ENCODE measurements at regions not wholly inside any gene's neighbourhood (a gene's known extent, or its start where the extent isn't known, plus 50 kb on each side); places are given as distances from the start of the nearest gene placed in this dataset.
A peak's percentile ranks its signal among the peaks of the same experiment; 100 is the strongest.
"Not testable (repeated sequence)": the region's sequence is repeated elsewhere in the genome, so short reads cannot be mapped to it uniquely, and the experiment has no call there.

DNA sequence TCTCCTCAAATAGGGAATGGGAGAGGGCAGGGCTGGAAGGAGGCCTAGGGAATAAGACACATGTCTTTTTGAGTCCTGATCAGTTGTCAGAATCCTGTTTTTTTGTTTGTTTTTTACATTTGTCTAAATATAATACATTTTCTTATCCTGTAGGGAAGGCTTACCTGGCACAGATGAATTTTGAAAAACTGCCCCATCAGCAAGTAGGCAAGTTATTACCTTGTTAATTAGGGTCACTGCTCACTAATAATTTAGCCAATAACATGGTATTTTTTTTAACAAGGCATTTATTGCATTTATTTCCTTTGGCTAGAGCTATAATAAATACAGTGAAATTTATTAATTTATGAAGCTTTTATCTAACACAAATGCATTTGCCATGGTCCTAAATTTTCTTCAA, 423.2 kb upstream of the ONECUT1 start:
- ATAC-seq: no peak
- no peak for DNase-seq

DNA sequence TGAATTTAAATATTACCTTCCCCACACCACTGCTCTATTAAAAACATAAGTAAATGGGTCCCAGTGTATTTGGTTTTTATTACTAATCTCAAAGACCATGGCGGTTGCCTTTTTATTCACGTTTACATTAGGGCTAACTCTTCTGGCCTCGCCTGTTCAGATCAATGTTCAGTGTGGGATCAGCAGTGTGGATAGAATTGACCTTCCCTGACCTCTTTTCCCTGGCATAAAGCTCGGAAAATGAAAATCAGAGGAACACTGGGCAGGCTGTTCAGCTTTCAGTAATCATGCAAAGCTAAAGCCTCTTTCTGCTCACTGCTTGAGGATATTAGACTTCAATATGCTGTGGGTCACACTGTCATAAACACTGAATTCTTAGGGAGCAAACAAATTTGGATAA, 422.6 kb upstream of the ONECUT1 start:
- ATAC-seq: no peak
- no peak for DNase-seq

- DNase-seq: no peak
- ATAC-seq: no peak
These were observed 420.5 kb upstream of the ONECUT1 start for GRCh38 chr15:53210653-53211052.

DNA sequence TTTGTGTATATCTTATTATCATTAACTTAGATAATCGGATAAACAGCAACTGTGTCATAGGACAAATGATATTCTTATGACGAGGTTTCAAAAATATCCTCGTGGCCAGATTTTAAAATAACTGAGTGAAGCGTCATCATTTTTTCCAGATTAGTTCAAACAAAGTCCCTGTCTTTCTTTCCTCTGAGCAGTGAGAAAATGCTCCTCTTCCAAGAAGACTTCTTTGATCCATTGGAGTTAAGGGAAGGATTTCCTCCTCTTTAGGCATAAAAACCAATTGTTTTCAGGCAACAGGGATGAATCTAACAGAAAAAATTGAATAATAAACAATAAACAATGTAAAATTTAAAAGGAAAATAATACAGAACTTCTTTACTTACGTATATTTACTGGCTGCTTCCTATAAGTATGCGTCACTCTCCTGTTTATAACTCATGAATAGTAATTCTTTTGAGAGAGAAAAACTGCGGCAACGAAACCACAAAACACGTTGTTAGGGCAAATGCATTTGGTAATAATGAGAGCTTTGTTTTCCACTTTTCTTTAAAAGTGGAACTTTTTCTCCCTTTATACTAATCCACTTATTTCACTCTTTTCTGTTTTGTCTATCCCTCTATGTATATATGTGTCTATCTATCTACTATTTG, 419.4 kb upstream of the ONECUT1 start:
- DNase-seq: no peak
- no peak for ATAC-seq

DNA sequence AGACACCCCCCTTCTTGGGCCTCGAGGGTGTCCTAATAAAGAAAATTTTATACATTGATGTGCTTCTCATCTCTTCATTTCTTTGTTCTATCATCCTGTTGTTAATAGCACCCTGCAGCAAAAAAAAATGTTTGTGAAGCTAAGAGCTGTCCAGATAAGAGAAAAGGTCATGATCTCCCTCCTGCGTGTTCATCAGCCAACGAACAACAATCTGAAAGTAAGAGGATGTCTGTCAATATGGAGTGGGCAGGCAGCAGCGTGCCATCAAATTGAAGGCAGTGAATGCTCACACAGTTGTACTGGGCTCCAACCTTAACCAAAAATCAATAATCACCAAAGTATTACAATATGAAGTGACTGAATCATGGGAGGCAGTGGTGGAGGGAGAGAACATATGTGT, 418.6 kb upstream of the ONECUT1 start:
- DNase-seq (no peak), ATAC-seq (no peak)

- ATAC-seq: no peak
These were observed 413.3 kb upstream of the ONECUT1 start for GRCh38 chr15:53203454-53203853.

DNA sequence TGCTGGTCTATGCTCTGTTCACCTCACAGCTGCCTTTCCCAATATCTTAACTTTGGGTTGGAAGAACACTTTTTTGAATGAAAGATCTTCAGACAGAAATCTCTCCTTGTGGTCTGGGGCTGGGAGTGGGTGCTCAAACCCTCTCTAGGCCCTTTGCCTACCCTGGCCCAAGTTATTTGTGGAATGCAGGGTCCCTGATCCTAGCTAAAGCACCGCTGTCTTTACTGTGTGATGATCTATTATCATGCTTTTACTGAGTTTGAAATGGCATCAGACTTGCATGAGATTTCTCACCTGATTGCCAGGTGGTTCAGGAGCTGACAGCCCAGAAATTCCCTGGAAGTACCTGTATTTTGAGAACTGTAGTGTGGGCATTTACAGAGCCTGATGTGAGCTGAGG, 412.7 kb upstream of the ONECUT1 start:
- DNase-seq: no peak

More at GRCh38 chr15:53203454-53203853, 413.3 kb upstream of the ONECUT1 start:
- DNase-seq: no peak

GRCh38 chr15:53197426-53197839, 407.3 kb upstream of the ONECUT1 start:
- peak; percentile 58 for DNase-seq
- ATAC-seq: peak; percentile 68

More for the DNA sequence above, 412.7 kb upstream of the ONECUT1 start:
- ATAC-seq: no peak

DNA sequence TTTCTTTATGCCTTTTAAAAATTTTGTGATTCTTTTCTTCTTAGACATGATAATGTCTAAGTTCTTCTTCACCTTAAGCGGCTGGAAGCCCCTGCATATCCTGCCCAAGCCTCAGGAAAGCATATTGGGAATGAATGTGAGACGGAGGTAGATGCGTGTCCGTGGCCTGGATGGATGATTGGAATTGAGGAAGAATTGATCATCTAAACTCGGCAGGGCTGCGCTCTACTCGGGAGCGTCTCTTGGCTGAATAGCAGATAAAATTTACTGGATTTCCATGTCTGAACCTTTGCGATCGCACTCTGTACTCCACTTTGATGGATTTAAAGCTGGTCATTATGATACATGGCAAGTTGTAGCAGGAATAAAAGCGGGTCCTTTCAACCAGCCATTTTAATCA, 406.7 kb upstream of the ONECUT1 start:
- ATAC-seq: no peak

DNA sequence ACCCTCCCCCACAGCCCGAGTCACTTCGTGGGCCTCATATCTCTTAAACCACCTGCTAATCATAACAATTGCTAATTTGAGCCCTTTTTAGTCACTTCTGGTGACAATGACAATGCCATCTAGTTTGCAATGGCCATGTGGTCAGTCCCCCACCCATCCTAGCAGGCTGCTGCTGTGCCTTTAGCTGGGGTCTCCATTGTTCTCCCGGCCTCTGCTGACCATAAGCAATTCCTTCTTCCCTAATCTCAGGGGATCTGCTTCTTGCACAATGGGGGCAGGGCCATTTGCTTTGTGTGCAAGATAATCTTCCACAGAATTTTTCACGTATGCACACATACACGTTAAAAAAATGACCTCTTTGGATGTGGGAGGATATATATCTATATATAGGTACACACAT, 406.1 kb upstream of the ONECUT1 start:
- ATAC-seq (no peak), DNase-seq (no peak)

More for the DNA sequence above, 406.7 kb upstream of the ONECUT1 start:
- DNase-seq: no peak

DNA sequence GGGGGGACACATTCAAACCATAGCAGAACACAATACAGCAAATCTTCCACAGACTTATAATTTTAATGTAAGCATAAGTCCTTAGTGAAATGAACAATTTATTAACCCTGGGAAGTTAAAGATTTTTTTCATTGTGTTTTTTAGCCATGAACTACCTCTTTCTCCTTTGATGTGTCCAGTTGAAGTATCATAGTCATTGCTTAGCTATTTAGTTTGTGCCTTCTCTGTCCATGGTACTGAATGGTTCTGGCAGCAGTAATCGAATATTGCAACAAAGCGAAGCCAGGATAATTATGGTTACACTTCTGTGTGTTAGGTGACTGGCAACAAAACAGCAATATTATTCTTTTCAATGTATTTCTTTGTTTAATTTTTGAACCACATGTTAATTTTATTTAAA, 403.0 kb upstream of the ONECUT1 start:
- DNase-seq: no peak
- no peak for ATAC-seq

DNA sequence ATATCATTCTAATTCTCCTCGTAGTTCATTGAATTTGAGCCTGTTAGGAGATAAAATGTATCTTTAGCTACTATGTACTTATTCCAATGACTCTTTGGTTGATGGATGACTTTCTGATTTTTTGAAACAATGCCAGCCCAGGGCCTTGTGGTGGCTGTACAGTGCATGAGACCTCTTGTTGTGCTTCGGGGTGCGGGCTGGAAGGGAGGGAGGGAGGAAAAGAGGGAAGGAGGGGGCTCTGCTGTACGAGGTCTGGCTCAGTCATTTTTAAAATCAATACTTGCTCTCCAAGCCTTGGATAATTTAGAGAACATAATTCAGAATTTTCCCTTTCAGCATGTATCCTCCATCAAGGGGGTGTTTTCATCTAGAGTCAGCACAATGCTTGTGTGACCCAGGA, 399.7 kb upstream of the ONECUT1 start:
- DNase-seq (no peak), ATAC-seq (no peak)

DNA sequence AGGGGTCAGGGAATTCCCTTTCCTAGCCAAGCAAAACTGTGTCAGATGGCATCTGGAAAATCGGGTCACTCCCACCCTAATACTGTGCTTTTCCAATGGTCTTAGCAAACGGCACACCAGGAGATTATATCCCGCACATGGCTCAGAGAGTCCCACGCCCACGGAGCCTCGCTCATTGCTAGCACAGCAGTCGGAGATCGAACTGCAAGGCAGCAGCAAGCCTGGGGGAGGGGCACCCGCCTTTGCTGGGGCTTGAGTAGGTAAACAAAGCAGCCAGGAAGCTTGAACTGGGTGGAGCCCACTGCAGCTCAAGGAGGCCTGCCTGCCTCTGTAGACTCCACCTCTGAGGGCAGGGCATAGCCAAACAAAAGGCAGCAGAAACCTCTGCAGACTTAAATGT, 393.3 kb upstream of the ONECUT1 start:
- not testable (repeated sequence) for DNase-seq, ATAC-seq

GRCh38 chr15:53171571-53171970, 381.4 kb upstream of the ONECUT1 start:
- ATAC-seq: no peak
- no peak for DNase-seq

GRCh38 chr15:53166684-53167201, 376.6 kb upstream of the ONECUT1 start:
- DNase-seq: no peak
- ATAC-seq: no peak

DNA sequence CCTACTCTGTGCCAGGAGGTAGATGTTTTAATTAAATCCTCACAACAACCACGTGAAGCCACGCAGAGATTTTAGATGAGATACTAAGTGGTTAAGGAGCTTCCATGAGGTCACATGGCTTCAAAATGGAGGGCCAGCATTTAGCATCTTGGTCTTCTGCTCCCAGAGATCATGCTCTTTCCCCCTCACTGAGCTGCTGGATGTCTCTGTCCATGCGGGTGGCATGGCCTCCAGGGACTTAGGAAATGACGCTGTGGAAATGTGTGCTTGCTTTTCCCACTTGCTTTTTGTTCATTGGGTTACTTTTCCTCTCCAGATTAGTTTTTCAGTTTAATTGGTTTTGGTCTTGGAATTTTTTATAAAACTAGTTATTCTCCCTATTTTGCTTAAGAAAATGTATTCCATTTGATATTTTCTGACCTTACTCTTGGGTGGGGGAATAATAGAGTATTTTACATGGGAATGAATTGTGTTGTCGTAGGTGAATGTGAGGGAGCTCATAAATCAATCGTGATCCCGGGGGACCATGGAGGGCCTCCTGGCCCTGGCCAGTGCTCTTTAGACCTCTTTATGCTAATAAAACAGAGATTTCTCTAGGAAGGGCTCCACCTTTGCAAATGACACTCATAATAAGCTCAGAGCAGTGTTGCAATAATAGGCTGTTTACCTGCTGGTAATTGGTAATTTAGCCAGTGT, 376.0 kb upstream of the ONECUT1 start:
- ATAC-seq: no peak
- no peak for DNase-seq

- ATAC-seq (no peak), DNase-seq (no peak)
These were observed 370.1 kb upstream of the ONECUT1 start for GRCh38 chr15:53160092-53160704.

- ATAC-seq: no peak
These were observed 369.3 kb upstream of the ONECUT1 start for GRCh38 chr15:53159458-53159857.

GRCh38 chr15:53158995-53159394, 368.9 kb upstream of the ONECUT1 start:
- ATAC-seq: no peak

More at GRCh38 chr15:53159458-53159857, 369.3 kb upstream of the ONECUT1 start:
- no peak for DNase-seq

DNA sequence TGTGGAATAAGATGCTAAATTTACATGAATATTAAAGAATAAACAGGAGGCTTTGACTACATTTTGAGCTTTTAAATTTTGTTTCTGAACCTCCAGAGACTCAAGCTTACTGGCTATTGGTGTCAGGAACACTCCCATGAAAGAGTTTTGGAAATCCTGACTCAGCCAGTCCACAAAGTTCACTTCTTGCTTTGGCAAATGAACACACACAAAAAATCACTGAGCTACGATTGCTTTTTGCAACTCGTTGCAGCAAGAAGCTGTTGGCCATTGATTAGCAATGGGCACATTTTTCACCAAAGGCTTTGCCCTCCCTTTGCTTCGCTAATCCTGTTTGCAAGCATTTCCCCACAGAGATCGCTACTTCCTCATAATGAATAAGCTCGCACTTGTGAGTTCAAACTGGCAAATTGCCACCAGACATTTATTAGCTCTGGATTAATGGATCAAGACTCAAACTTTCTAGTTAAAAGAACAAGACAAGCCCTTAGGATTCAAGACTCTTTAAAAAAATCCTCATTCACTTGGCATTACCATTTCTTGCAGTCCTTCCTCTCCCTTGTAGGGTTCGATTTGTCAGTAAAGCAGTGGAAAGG, 343.2 kb upstream of the ONECUT1 start:
- no peak for DNase-seq
- no peak for ATAC-seq

More at GRCh38 chr15:53158995-53159394, 368.9 kb upstream of the ONECUT1 start:
- no peak for DNase-seq

GRCh38 chr15:53130943-53131342, 340.8 kb upstream of the ONECUT1 start:
- ATAC-seq (no peak), DNase-seq (no peak)

GRCh38 chr15:53129121-53129904, 339.2 kb upstream of the ONECUT1 start:
- ATAC-seq: no peak
- DNase-seq: no peak
